Gastroesophageal sphincter (tissue), 3 donors: ENCODE measurements at regions not wholly inside any gene's neighbourhood (a gene's known extent, or its start where the extent isn't known, plus 50 kb on each side); places are given as distances from the start of the nearest gene placed in this dataset.

Source experiments
- EP300 ChIP-seq: sonication (generic); formaldehyde crosslinking; IDR thresholded peaks from one replicate; pipeline ENCODE4 v1.6.1; 2017; ENCODE audit warnings: antibody characterized with exemption, mild to moderate bottlenecking
- POLR2AphosphoS5 ChIP-seq: sonication (generic); formaldehyde crosslinking; IDR thresholded peaks from one replicate; pipeline ENCODE4 v1.6.1; 2017; ENCODE audit warnings: antibody characterized with exemption
- TF ChIP-seq, protein P1 (sequence below), 4 experiments: fragments of 200-600 bp in 2 of 4; fragments of 450-650 bp in 2 of 4; sonication (generic) in 1 of 4; IDR thresholded peaks; one replicate each; pipeline ENCODE4 v1.5.1; 2017 to 2019; ENCODE audit warnings: antibody characterized with exemption in 4 of 4, mild to moderate bottlenecking in 2 of 4, moderate library complexity in 2 of 4

DNA sequence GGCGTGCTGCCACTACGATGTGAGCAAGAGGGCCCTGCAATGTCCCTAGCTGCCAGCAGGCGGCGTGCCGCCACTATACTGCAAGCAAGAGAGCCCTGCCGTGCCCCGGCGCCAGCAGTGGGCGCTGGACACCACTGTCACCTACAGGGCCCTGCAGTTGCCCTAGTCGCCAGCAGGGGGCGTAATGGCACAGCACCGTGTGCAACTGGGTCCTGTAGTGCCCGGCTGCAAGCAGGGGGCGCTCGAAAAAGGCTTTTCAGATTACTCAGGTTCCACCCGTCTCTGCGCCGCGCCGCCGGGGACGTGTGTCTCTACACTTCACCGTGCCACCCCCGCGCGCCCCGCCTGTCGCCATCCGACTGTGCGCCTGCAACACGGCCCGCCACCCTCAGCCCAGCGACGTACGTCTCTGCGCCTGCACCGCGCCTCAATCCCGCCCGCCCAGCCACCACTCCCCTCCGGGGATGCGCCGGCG is 1356.9 kb downstream of the TMEM121 start:
- TF ChIP-seq POLR2AphosphoS5 (no peak), EP300 (no peak)
- TF ChIP-seq, protein P1, sequence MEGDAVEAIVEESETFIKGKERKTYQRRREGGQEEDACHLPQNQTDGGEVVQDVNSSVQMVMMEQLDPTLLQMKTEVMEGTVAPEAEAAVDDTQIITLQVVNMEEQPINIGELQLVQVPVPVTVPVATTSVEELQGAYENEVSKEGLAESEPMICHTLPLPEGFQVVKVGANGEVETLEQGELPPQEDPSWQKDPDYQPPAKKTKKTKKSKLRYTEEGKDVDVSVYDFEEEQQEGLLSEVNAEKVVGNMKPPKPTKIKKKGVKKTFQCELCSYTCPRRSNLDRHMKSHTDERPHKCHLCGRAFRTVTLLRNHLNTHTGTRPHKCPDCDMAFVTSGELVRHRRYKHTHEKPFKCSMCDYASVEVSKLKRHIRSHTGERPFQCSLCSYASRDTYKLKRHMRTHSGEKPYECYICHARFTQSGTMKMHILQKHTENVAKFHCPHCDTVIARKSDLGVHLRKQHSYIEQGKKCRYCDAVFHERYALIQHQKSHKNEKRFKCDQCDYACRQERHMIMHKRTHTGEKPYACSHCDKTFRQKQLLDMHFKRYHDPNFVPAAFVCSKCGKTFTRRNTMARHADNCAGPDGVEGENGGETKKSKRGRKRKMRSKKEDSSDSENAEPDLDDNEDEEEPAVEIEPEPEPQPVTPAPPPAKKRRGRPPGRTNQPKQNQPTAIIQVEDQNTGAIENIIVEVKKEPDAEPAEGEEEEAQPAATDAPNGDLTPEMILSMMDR (IDR thresholded peaks at IDR 0.05) = peak in 2 of 4 experiments; percentile 21 to 48
